Coronary artery (tissue), 2 donors: ENCODE measurements at regions not wholly inside any gene's neighbourhood (a gene's known extent, or its start where the extent isn't known, plus 50 kb on each side); places are given as distances from the start of the nearest gene placed in this dataset.

ENCODE experiments used
- DNase-seq: peaks from one replicate; pipeline ENCODE4 v3.0.0-alpha.2; 2017; ENCODE audit warnings: low spot score
- H3K27ac ChIP-seq, 2 donors: fragments of 200-600 bp; sonication (generic); one replicate each; pipeline ENCODE4 v1.5.1; 2016 to 2019
- H3K4me3 ChIP-seq: fragments of 200-600 bp; sonication (generic); 2 replicates; pipeline ENCODE4 v1.5.1; 2016; ENCODE audit warnings: mild to moderate bottlenecking, moderate library complexity
- CTCF ChIP-seq: fragments of 200-600 bp; sonication (generic); IDR thresholded peaks from one replicate; pipeline ENCODE4 v1.5.1; 2019; ENCODE audit warnings: antibody characterized with exemption

- TF ChIP-seq CTCF = no peak
Measured at GRCh38 chr2:88248280-88248828, 78.2 kb downstream of the THNSL2 start.

GRCh38 chr2:88247531-88247930 is 77.4 kb downstream of the THNSL2 start:
- TF ChIP-seq CTCF = no peak
- Histone ChIP-seq H3K4me3 (no peak overlapping the region), H3K27ac (no peak overlapping the region)
- DNase-seq = no peak

More at GRCh38 chr2:88248280-88248828, 78.2 kb downstream of the THNSL2 start:
- H3K27ac ChIP-seq = no peak overlapping the region
- no peak for DNase-seq
- H3K4me3 ChIP-seq = no peak overlapping the region

GRCh38 chr2:88245109-88245508 is 75.0 kb downstream of the THNSL2 start:
- DNase-seq = no peak
- TF ChIP-seq CTCF = no peak
- Histone ChIP-seq H3K27ac (no peak overlapping the region), H3K4me3 (no peak overlapping the region)

GRCh38 chr2:88239781-88240180 is 69.6 kb downstream of the THNSL2 start:
- DNase-seq = no peak
- TF ChIP-seq CTCF = no peak

GRCh38 chr2:88236666-88237065 is 66.5 kb downstream of the THNSL2 start:
- Histone ChIP-seq H3K27ac (no peak overlapping the region), H3K4me3 (no peak overlapping the region)
- no peak for TF ChIP-seq CTCF
- DNase-seq = no peak

More at GRCh38 chr2:88239781-88240180, 69.6 kb downstream of the THNSL2 start:
- H3K27ac ChIP-seq = no peak overlapping the region
- H3K4me3 ChIP-seq = no peak overlapping the region
